ENCODE measurements at regions not wholly inside any gene's neighbourhood (a gene's known extent, or its start where the extent isn't known, plus 50 kb on each side); places are given as distances from the start of the nearest gene placed in this dataset.

DNA sequence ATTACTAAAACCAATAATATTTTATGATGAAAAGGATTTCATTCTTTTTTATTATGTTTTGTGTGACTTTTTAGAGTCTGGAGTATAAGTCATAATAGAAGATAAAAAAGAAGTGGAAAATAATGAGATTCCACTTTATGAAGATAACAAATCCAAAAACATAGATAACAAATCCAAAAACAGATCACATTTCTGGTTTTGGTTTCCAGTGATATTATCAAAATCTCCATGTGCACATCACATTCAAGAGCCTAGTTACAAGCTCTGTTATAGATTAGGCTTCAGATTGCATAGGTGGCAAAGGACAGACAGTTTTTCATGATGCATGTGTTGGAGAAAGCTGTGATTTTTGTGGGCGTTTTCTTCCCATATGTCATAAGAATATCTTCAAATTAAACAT is 648.2 kb downstream of the STK39 start:
- no peaks in the 10 kb centered on the region for H3K36me3 ChIP-seq
- TF ChIP-seq, protein P1, sequence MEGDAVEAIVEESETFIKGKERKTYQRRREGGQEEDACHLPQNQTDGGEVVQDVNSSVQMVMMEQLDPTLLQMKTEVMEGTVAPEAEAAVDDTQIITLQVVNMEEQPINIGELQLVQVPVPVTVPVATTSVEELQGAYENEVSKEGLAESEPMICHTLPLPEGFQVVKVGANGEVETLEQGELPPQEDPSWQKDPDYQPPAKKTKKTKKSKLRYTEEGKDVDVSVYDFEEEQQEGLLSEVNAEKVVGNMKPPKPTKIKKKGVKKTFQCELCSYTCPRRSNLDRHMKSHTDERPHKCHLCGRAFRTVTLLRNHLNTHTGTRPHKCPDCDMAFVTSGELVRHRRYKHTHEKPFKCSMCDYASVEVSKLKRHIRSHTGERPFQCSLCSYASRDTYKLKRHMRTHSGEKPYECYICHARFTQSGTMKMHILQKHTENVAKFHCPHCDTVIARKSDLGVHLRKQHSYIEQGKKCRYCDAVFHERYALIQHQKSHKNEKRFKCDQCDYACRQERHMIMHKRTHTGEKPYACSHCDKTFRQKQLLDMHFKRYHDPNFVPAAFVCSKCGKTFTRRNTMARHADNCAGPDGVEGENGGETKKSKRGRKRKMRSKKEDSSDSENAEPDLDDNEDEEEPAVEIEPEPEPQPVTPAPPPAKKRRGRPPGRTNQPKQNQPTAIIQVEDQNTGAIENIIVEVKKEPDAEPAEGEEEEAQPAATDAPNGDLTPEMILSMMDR (IDR thresholded peaks at IDR 0.05; ENCODE audit: low read depth, low read length) = no peak
- no peak overlapping the region for H3K4me3 ChIP-seq (ENCODE audit: low read depth, low read length)
- no peaks in the 10 kb centered on the region for H3K27me3 ChIP-seq (ENCODE audit: insufficient read depth, low read depth, severe bottlenecking)
- H3K9me3 ChIP-seq (ENCODE audit: severe bottlenecking) = no peaks in the 10 kb centered on the region
- H3K27ac ChIP-seq = no peak overlapping the region
- DNase-seq = no peak

DNA sequence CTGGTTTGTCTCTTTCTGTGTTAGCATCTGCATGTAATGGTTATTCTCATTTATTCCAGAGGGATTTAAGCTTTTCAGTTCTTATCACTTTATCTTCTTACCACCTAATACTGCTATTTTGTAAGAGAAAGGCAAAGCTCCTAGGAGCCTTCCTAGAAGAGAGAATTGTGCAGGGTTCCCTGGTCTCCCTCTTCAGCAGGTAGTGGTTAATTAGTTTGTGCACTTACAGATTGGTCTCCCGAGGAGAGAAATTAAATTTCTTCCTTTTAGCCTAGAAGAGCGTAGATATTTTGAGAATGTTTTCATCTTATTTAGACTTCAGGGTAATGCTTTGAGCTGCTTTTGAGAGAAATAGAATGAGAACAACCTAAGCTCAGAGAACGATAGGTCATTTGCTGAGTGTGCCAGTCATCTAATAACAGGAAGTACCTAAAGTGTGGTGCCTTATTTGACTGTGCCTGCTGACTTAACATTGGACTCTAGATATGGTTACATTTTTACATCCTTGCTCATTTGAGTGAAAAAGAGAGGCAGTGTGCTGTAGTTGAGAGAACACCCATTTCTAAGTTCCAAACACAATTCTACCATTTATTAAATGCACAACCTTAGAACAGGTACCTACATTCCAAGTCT is 651.4 kb downstream of the STK39 start:
- no peak for DNase-seq
- H3K9me3 ChIP-seq (ENCODE audit: severe bottlenecking) = no peaks in the 10 kb centered on the region
- TF ChIP-seq, protein P1 (IDR thresholded peaks at IDR 0.05; ENCODE audit: low read depth, low read length) = no peak
- no peaks in the 10 kb centered on the region for H3K36me3 ChIP-seq
- no peaks in the 10 kb centered on the region for H3K27me3 ChIP-seq (ENCODE audit: insufficient read depth, low read depth, severe bottlenecking)
- H3K27ac ChIP-seq = no peak overlapping the region
- no peak overlapping the region for H3K4me3 ChIP-seq (ENCODE audit: low read depth, low read length)

DNA sequence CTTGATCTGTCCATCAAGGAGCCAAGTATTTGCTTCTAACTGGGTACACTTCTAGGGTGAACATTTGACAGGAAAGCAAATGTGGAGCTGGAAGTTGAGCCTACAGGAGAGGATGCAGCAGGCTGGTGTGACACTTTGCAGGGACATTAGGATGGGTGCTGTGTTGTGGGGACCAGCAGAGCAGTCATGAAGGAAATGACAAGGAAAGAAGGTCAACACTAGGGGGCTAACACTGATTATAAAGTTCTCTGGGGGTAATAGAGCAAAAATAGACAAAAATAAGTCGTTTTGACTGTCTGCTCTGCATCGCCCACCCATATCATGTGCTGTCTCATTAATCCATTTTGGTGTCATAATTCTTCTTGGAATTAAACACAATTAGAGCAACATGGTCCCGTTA is 652.4 kb downstream of the STK39 start:
- TF ChIP-seq, protein P1 (IDR thresholded peaks at IDR 0.05; ENCODE audit: low read depth, low read length) = no peak
- no peaks in the 10 kb centered on the region for H3K36me3 ChIP-seq
- no peak overlapping the region for H3K27ac ChIP-seq
- no peaks in the 10 kb centered on the region for H3K9me3 ChIP-seq (ENCODE audit: severe bottlenecking)
- H3K27me3 ChIP-seq (ENCODE audit: insufficient read depth, low read depth, severe bottlenecking) = no peaks in the 10 kb centered on the region
- DNase-seq = no peak
- no peak overlapping the region for H3K4me3 ChIP-seq (ENCODE audit: low read depth, low read length)

DNA sequence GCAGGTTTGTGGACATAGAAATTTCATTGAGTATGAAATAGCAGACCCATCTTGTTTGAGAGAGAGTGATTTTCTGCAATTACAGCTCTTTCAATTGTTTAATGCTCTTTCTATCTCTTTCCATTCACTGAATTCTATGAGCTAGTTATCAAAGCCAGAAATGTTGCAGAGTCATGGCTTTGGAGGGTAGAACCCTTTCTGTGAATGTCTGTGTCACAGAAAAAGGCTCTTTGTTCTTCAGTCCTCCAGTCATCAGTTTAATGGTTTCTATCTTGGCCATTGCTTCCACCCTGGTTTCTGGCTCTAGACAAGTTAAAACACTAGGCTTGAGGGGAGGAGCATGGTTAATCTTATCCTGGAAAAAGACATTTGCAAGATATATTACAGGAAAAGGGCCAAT is 655.0 kb downstream of the STK39 start:
- no peak overlapping the region for H3K27ac ChIP-seq
- no peak for DNase-seq
- no peaks in the 10 kb centered on the region for H3K27me3 ChIP-seq (ENCODE audit: insufficient read depth, low read depth, severe bottlenecking)
- no peaks in the 10 kb centered on the region for H3K9me3 ChIP-seq (ENCODE audit: severe bottlenecking)
- TF ChIP-seq, protein P1 (IDR thresholded peaks at IDR 0.05; ENCODE audit: low read depth, low read length) = no peak
- no peak overlapping the region for H3K4me3 ChIP-seq (ENCODE audit: low read depth, low read length)
- no peaks in the 10 kb centered on the region for H3K36me3 ChIP-seq

DNA sequence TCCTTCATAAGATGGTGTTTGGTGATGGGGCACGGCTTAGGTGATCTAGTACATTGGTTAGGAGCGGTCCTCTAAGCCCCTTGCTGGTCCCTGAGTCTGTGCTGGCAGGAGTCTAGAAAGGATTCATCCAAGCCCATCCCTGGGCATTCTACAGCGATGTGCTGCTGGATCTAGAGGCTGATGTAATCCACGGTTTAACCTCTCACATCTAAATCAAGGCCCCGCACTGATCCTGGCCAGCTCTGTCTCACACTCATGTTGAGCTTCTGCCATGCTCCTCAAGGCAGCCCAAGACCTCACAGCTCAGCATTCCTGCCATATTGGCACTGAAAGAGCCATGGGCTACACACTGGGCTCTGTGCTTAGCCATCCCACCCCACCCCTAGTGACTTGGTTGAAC is 664.8 kb downstream of the STK39 start:
- peak; percentile 34 for DNase-seq

More for the DNA sequence above, 664.8 kb downstream of the STK39 start:
- TF ChIP-seq, protein P1 (IDR thresholded peaks at IDR 0.05; ENCODE audit: low read depth, low read length) = no peak
- Histone ChIP-seq H3K27ac (peak overlapping the region; percentile 32; the same call in 1 of the 2 replicates), H3K9me3 (ENCODE audit: severe bottlenecking) (no peaks in the 10 kb centered on the region), H3K27me3 (ENCODE audit: insufficient read depth, low read depth, severe bottlenecking) (no peaks in the 10 kb centered on the region), H3K36me3 (no peaks in the 10 kb centered on the region), H3K4me3 (ENCODE audit: low read depth, low read length) (no peak overlapping the region)

All from WERI-Rb-1 (cell line).